ENCODE measurements at regions not wholly inside any gene's neighbourhood (a gene's known extent, or its start where the extent isn't known, plus 50 kb on each side); places are given as distances from the start of the nearest gene placed in this dataset.

DNA sequence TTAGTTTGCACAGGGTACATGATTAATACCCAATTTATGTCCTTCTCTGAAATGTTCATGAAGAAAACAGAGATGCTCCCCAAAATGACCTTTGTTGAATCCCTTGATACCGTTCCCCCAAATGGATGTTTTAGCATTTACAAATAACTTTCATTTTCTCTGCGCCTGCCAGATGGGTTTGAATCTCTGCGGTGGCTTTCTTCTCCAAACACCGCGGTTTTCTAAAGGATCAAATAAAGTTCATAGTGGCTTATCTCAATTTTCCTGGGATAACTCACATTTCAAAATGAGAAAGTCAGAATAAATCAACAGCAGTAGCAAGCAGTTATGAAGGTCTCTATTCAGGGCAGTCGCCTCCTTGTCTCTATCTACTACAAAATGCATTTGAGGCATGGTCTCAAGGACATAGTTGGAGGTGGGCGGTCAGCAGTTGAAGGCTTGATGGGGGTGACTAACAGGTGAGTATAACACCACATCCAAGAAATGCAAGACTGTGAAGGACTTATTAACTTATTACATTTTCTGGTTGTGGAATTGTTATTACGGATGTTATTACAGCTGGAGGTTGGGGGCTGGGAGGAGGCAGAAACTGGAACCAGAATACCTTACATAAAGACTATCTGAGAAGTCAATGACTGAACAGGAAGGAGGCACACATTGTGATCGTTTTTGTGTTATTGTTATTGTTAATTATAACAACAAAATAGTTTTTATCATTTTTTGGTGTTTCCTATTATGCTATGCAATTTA lies 1513.3 kb downstream of the FAM181B start:
- POLR2A ChIA-PET: no interaction called here
- WGBS (ENCODE audit: missing lambda C conversion rate): 38% methylated on average over 9 of the region's 9 CpGs
- H3K27ac ChIP-seq: no peak overlapping the region
- H3K4me3 ChIP-seq: no peak overlapping the region
- FAIRE-seq (no peak), DNase-seq (ENCODE audit: low read depth in 1 of 2, low spot score in 1 of 2) (no peak), ATAC-seq (no peak)
- TF ChIP-seq ESRRA (IDR thresholded peaks at IDR 0.05; ENCODE audit: borderline replicate concordance, low read length): no peak
- no peak overlapping the region for H3K4me2 ChIP-seq
- CTCF ChIA-PET: no interaction called here
- H3K9me3 ChIP-seq: no peaks in the 10 kb centered on the region
- no peaks in the 10 kb centered on the region for H3K4me1 ChIP-seq

DNA sequence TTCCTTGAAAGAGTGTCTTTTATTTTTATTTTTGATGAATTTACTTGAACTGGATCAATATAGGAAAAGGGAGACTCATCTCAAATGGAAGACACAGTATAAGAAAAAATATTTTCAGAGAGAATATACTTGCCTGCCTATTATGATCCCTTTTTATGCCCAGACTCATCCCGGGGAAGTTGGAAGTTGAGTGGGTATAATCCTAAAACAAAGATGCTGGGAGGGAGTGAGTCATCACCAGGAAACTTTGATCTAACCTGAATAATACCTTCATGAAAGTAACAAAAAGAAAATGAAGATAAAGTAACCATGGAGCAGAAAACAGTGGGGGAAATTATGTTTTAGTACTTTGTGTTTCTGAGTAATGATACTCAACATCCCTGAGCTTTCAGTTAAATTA lies 1514.0 kb downstream of the FAM181B start:
- DNase-seq (ENCODE audit: low read depth in 1 of 2, low spot score in 1 of 2) (no peak), FAIRE-seq (no peak), ATAC-seq (no peak)
- H3K4me3 ChIP-seq: no peak overlapping the region
- no peaks in the 10 kb centered on the region for H3K4me1 ChIP-seq
- WGBS (ENCODE audit: missing lambda C conversion rate): 0% methylated on average over 1 of the region's 1 CpG
- no peaks in the 10 kb centered on the region for H3K9me3 ChIP-seq
- no peak overlapping the region for H3K4me2 ChIP-seq
- POLR2A ChIA-PET: no interaction called here
- no peak overlapping the region for H3K27ac ChIP-seq
- TF ChIP-seq JUN (IDR thresholded peaks at IDR 0.05) (no peak), CBX2 (IDR thresholded peaks at IDR 0.05; ENCODE audit: borderline replicate concordance, low read depth) (no peak), SMC3 (IDR thresholded peaks at IDR 0.05) (no peak), HEYL (CRISPR knock-in tag; IDR thresholded peaks at IDR 0.05) (no peak), HOXB13 (CRISPR knock-in tag; IDR thresholded peaks at IDR 0.05; ENCODE audit: low read depth) (no peak), ZSCAN20 (CRISPR knock-in tag; IDR thresholded peaks at IDR 0.05) (no peak), POLR2AphosphoS2 (conservative IDR thresholded peaks at IDR 0.05; ENCODE audit: low read length) (no peak)
- TF ChIP-seq, protein P1, sequence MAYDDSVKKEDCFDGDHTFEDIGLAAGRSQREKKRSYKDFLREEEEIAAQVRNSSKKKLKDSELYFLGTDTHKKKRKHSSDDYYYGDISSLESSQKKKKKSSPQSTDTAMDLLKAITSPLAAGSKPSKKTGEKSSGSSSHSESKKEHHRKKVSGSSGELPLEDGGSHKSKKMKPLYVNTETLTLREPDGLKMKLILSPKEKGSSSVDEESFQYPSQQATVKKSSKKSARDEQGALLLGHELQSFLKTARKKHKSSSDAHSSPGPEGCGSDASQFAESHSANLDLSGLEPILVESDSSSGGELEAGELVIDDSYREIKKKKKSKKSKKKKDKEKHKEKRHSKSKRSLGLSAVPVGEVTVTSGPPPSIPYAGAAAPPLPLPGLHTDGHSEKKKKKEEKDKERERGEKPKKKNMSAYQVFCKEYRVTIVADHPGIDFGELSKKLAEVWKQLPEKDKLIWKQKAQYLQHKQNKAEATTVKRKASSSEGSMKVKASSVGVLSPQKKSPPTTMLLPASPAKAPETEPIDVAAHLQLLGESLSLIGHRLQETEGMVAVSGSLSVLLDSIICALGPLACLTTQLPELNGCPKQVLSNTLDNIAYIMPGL (CRISPR knock-in tag; IDR thresholded peaks at IDR 0.05; ENCODE audit: borderline replicate concordance): no peak
- TF ChIP-seq, protein P2, sequence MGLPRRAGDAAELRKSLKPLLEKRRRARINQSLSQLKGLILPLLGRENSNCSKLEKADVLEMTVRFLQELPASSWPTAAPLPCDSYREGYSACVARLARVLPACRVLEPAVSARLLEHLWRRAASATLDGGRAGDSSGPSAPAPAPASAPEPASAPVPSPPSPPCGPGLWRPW (IDR thresholded peaks at IDR 0.05): no peak
- CTCF ChIA-PET: interaction anchor here (0.9 kb wide), 1 partner anchor 25 kb away, joined by 3 read pairs; no protein-coding TSS in a partner anchor

DNA sequence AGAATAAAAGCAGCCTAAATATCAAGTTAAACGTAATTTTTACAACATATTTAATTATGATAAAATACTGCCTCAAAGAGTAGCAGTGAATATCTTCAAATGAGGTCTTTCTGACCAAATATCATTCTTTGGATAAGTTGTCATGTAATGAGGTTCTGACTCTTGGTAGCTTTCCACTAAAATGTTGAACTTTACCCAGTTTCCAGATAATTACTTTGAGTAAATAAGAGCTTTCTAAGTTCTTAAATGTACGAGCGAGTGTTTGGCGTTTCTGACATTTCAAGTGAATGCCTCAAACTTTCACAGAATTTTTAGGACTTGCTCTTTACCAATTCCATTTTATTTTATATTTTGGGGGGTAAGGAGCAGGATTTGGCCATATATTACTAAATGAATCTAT lies 1515.2 kb downstream of the FAM181B start:
- CTCF ChIA-PET: no interaction called here
- Histone ChIP-seq H3K4me1 (no peaks in the 10 kb centered on the region), H3K9me3 (no peaks in the 10 kb centered on the region), H3K4me2 (no peak overlapping the region), H3K4me3 (no peak overlapping the region), H3K27ac (no peak overlapping the region)
- POLR2A ChIA-PET: no interaction called here
- FAIRE-seq (no peak), DNase-seq (ENCODE audit: low read depth in 1 of 2, low spot score in 1 of 2) (no peak), ATAC-seq (no peak)
- 45% methylated on average over 4 of the region's 4 CpGs for WGBS (ENCODE audit: missing lambda C conversion rate)
- TF ChIP-seq TFCP2L1 (CRISPR knock-in tag; IDR thresholded peaks at IDR 0.05): no peak
- no peak for TF ChIP-seq CEBPB (IDR thresholded peaks at IDR 0.05)
- no peak for TF ChIP-seq HOXB13 (CRISPR knock-in tag; IDR thresholded peaks at IDR 0.05; ENCODE audit: low read depth)
- TF ChIP-seq, protein P3, sequence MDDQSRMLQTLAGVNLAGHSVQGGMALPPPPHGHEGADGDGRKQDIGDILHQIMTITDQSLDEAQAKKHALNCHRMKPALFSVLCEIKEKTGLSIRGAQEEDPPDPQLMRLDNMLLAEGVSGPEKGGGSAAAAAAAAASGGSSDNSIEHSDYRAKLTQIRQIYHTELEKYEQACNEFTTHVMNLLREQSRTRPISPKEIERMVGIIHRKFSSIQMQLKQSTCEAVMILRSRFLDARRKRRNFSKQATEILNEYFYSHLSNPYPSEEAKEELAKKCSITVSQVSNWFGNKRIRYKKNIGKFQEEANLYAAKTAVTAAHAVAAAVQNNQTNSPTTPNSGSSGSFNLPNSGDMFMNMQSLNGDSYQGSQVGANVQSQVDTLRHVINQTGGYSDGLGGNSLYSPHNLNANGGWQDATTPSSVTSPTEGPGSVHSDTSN (IDR thresholded peaks at IDR 0.05): no peak
- no peak for TF ChIP-seq ZC3H11A (IDR thresholded peaks at IDR 0.05)
- TF ChIP-seq ZSCAN20 (CRISPR knock-in tag; IDR thresholded peaks at IDR 0.05): no peak
- no peak for TF ChIP-seq GATA3 (IDR thresholded peaks at IDR 0.05; ENCODE audit: borderline replicate concordance)
- TF ChIP-seq EP300 (IDR thresholded peaks at IDR 0.05): no peak
- TF ChIP-seq RCOR1 (IDR thresholded peaks at IDR 0.05; ENCODE audit: low read depth, low read length): no peak
- TF ChIP-seq NFE2L2 (conservative IDR thresholded peaks at IDR 0.05; ENCODE audit: low read length): no peak

DNA sequence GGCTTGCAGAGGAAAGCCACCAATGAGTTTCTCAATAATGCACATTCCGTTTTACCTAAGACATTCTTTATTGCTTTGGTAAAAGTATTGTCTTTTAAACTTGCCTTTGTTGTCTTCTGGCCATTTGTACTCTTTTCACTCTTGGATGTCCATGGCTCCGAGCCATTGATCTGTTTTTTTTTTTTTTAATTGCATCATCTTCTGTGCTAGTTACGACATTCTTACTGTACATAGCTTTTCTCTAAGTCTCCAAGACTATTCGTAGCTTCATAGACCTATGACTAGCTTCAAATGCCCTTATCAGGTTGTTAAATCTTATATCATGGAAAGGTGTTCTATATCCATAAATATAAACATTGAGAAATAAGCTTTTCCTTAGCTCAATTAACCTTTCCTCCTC lies 1522.6 kb downstream of the FAM181B start:
- Histone ChIP-seq H3K27ac (no peak overlapping the region), H3K4me2 (no peak overlapping the region), H3K4me1 (no peaks in the 10 kb centered on the region), H3K4me3 (no peak overlapping the region), H3K9me3 (no peaks in the 10 kb centered on the region)
- POLR2A ChIA-PET: no interaction called here
- CTCF ChIA-PET: no interaction called here
- DNase-seq (ENCODE audit: low read depth in 1 of 2, low spot score in 1 of 2) (no peak), FAIRE-seq (no peak), ATAC-seq (no peak)
- under 1% methylated on average over 4 of the region's 4 CpGs for WGBS (ENCODE audit: missing lambda C conversion rate)
- TF ChIP-seq NFE2L2 (conservative IDR thresholded peaks at IDR 0.05; ENCODE audit: low read length) (no peak), TP53 (CRISPR knock-in tag; IDR thresholded peaks at IDR 0.05) (no peak), CBX2 (IDR thresholded peaks at IDR 0.05; ENCODE audit: borderline replicate concordance, low read depth) (no peak), HEYL (CRISPR knock-in tag; IDR thresholded peaks at IDR 0.05) (no peak), CHD4 (IDR thresholded peaks at IDR 0.05; ENCODE audit: borderline replicate concordance) (no peak), CBX8 (IDR thresholded peaks at IDR 0.05) (no peak), ZSCAN20 (CRISPR knock-in tag; IDR thresholded peaks at IDR 0.05) (no peak)
- TF ChIP-seq, protein P4, sequence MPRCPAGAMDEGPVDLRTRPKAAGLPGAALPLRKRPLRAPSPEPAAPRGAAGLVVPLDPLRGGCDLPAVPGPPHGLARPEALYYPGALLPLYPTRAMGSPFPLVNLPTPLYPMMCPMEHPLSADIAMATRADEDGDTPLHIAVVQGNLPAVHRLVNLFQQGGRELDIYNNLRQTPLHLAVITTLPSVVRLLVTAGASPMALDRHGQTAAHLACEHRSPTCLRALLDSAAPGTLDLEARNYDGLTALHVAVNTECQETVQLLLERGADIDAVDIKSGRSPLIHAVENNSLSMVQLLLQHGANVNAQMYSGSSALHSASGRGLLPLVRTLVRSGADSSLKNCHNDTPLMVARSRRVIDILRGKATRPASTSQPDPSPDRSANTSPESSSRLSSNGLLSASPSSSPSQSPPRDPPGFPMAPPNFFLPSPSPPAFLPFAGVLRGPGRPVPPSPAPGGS (IDR thresholded peaks at IDR 0.05): no peak
- TF ChIP-seq, protein P5, sequence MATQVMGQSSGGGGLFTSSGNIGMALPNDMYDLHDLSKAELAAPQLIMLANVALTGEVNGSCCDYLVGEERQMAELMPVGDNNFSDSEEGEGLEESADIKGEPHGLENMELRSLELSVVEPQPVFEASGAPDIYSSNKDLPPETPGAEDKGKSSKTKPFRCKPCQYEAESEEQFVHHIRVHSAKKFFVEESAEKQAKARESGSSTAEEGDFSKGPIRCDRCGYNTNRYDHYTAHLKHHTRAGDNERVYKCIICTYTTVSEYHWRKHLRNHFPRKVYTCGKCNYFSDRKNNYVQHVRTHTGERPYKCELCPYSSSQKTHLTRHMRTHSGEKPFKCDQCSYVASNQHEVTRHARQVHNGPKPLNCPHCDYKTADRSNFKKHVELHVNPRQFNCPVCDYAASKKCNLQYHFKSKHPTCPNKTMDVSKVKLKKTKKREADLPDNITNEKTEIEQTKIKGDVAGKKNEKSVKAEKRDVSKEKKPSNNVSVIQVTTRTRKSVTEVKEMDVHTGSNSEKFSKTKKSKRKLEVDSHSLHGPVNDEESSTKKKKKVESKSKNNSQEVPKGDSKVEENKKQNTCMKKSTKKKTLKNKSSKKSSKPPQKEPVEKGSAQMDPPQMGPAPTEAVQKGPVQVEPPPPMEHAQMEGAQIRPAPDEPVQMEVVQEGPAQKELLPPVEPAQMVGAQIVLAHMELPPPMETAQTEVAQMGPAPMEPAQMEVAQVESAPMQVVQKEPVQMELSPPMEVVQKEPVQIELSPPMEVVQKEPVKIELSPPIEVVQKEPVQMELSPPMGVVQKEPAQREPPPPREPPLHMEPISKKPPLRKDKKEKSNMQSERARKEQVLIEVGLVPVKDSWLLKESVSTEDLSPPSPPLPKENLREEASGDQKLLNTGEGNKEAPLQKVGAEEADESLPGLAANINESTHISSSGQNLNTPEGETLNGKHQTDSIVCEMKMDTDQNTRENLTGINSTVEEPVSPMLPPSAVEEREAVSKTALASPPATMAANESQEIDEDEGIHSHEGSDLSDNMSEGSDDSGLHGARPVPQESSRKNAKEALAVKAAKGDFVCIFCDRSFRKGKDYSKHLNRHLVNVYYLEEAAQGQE (IDR thresholded peaks at IDR 0.05): no peak
